Middle frontal gyrus (tissue), 1 donor: ENCODE measurements at regions not wholly inside any gene's neighbourhood (a gene's known extent, or its start where the extent isn't known, plus 50 kb on each side); places are given as distances from the start of the nearest gene placed in this dataset.

Source experiments
- DNase-seq: peaks from one replicate; pipeline ENCODE4 v3.0.0-alpha.2; 2015; ENCODE audit warnings: low spot score; ENCODE audit errors: extremely low spot score

- no peak for DNase-seq
Observed at GRCh38 chr11:70813651-70814050, 415.3 kb downstream of the CTTN start.

GRCh38 chr11:70815485-70815832 lies 417.1 kb downstream of the CTTN start:
- no peak for DNase-seq

- DNase-seq, result no peak
Observed at GRCh38 chr11:70816156-70816678, 417.9 kb downstream of the CTTN start.

GRCh38 chr11:70818351-70818750 lies 420.0 kb downstream of the CTTN start:
- no peak for DNase-seq

- no peak for DNase-seq
Observed at GRCh38 chr11:70819022-70819421, 420.7 kb downstream of the CTTN start.

GRCh38 chr11:70820311-70820710 lies 422.0 kb downstream of the CTTN start:
- no peak for DNase-seq

- DNase-seq, result no peak
Observed at GRCh38 chr11:70820712-70821111, 422.4 kb downstream of the CTTN start.

- DNase-seq, result no peak
Observed at GRCh38 chr11:70823771-70824170, 425.4 kb downstream of the CTTN start.

GRCh38 chr11:70824605-70825245 lies 426.4 kb downstream of the CTTN start:
- no peak for DNase-seq

- no peak for DNase-seq
Observed at GRCh38 chr11:70825893-70826540, 426.4 kb downstream of the SHANK2 start.

GRCh38 chr11:70826541-70827335 lies 425.6 kb downstream of the SHANK2 start:
- no peak for DNase-seq

GRCh38 chr11:70828593-70829082 lies 423.7 kb downstream of the SHANK2 start:
- no peak for DNase-seq

GRCh38 chr11:70829134-70829885 lies 423.1 kb downstream of the SHANK2 start:
- DNase-seq, result no peak

GRCh38 chr11:70829886-70830272 lies 422.5 kb downstream of the SHANK2 start:
- no peak for DNase-seq

- DNase-seq, result no peak
Observed at GRCh38 chr11:70833011-70833410, 419.4 kb downstream of the SHANK2 start.

GRCh38 chr11:70833554-70833953 lies 418.8 kb downstream of the SHANK2 start:
- no peak for DNase-seq

- no peak for DNase-seq
Observed at GRCh38 chr11:70834277-70834940, 418.0 kb downstream of the SHANK2 start.

GRCh38 chr11:70834984-70835560 lies 417.3 kb downstream of the SHANK2 start:
- DNase-seq, result no peak

- no peak for DNase-seq
Observed at GRCh38 chr11:70836071-70836470, 416.3 kb downstream of the SHANK2 start.

- DNase-seq, result no peak
Observed at GRCh38 chr11:70838198-70838597, 414.2 kb downstream of the SHANK2 start.

- no peak for DNase-seq
Observed at GRCh38 chr11:70839851-70840250, 412.5 kb downstream of the SHANK2 start.
